ENCODE measurements at regions not wholly inside any gene's neighbourhood (a gene's known extent, or its start where the extent isn't known, plus 50 kb on each side); places are given as distances from the start of the nearest gene placed in this dataset.

DNA sequence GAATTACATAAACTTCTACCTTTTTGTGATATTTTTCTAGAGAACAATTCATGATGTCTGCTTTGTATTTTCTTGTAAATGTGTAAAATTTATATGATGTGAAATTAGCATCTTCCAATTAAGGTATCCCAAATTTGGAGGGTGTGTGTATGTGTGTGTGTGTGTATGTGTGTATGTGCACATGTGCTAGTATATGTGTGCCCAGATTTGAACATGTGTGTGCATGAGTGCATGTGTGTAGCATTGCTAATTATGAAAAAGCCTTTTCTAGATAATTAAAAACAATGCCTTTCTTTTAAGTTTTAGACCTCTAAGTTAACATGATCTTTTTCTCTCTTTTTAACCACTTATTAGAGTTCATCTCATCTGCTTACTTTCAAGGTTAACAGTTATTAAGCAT lies 208.0 kb upstream of the SPOPL start:
- H3K18ac ChIP-seq (ENCODE audit: low read depth in 1 of 2, low read length in 2 of 2), result no peak overlapping the region
- no peak overlapping the region for H3K9ac ChIP-seq (ENCODE audit: low read length)
- no peak overlapping the region for H2BK120ac ChIP-seq (ENCODE audit: low read depth, low read length)
- DNase-seq, result no peak
- no peaks in the 10 kb centered on the region for H3K79me1 ChIP-seq (replicated peaks; ENCODE audit: low read length, poor library complexity, severe bottlenecking)
- no peak overlapping the region for H3K4me2 ChIP-seq (ENCODE audit: low read length, poor library complexity, severe bottlenecking)
- no peak overlapping the region for H4K91ac ChIP-seq (ENCODE audit: low read length)
- no peak overlapping the region for H3K4ac ChIP-seq (ENCODE audit: low read depth in 1 of 2, low read length in 2 of 2)
- H2BK12ac ChIP-seq (ENCODE audit: low read length in 2 of 2), result no peak overlapping the region
- no peak overlapping the region for H3K4me3 ChIP-seq (ENCODE audit: insufficient read depth in 1 of 2, low read depth in 1 of 2, low read length in 2 of 2)
- no peaks in the 10 kb centered on the region for H3K36me3 ChIP-seq (ENCODE audit: control insufficient read depth in 1 of 2, insufficient read depth in 2 of 2, low read depth in 1 of 2, low read length in 2 of 2)
- H4K8ac ChIP-seq (ENCODE audit: low read length), result no peak overlapping the region
- no peaks in the 10 kb centered on the region for H3K9me3 ChIP-seq (ENCODE audit: control insufficient read depth, low read length)
- H2AK5ac ChIP-seq (ENCODE audit: low read length, severe bottlenecking), result no peak overlapping the region
- no peak overlapping the region for H3K23ac ChIP-seq (ENCODE audit: low read length in 2 of 2)
- no peak overlapping the region for H2AFZ ChIP-seq (ENCODE audit: low read depth, low read length)
- H3K4me1 ChIP-seq (ENCODE audit: control insufficient read depth, insufficient read depth, low read depth, low read length), result no peaks in the 10 kb centered on the region
- H3K27ac ChIP-seq (ENCODE audit: low read length, poor library complexity, severe bottlenecking), result no peak overlapping the region
- no peak overlapping the region for H3K14ac ChIP-seq (ENCODE audit: low read length in 2 of 2)
- H3K27me3 ChIP-seq (ENCODE audit: control insufficient read depth in 1 of 2, insufficient read depth in 1 of 2, low read length in 2 of 2), result no peaks in the 10 kb centered on the region
- H2BK5ac ChIP-seq (ENCODE audit: low read depth, low read length, poor library complexity, severe bottlenecking), result no peak overlapping the region
- no peak overlapping the region for H2BK15ac ChIP-seq (ENCODE audit: low read depth, poor library complexity, severe bottlenecking)

DNA sequence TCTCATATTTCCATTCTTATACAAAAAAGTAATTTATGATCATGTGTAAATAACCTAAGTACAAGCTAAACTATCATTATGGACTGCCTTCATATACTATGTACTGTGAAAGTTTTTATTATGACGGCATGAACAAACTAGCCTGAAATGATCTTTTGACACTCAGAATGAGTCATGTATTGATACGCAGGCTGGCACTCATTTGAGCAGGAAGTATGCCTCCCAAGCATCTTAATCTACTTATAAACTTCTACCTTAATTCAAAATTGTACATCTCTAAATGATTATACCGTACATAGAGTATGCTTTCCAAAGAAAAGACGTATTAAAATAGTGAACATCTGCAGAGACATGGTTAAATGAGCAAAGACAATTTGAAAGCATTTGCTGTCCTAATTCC lies 207.1 kb upstream of the SPOPL start:
- H2AK5ac ChIP-seq (ENCODE audit: low read length, severe bottlenecking), result no peak overlapping the region

DNA sequence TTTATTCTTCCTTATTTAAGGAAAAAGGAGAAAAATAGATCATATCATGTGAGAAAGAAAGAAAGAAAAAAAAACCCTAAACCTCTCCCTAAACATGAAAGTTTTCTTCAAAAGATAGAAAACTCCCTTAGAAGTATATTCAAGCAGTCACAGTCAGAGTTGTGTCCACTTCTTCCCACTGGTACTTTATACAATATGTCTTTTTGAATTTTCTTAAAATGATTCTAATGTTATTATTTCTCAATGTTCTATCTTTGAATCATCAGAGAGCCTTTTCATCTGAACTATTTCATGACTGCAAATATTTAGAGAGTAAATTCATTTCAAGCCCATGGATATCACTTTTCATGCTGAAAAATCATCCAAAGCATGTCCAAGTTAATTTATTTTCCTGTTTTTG lies 205.2 kb upstream of the SPOPL start:
- H3K23ac ChIP-seq (ENCODE audit: low read length in 2 of 2), result no peak overlapping the region
- no peak overlapping the region for H2AK5ac ChIP-seq (ENCODE audit: low read length, severe bottlenecking)
- H2BK5ac ChIP-seq (ENCODE audit: low read depth, low read length, poor library complexity, severe bottlenecking), result no peak overlapping the region
- H3K9me3 ChIP-seq (ENCODE audit: control insufficient read depth, low read length), result no peaks in the 10 kb centered on the region
- no peaks in the 10 kb centered on the region for H3K4me1 ChIP-seq (ENCODE audit: control insufficient read depth, insufficient read depth, low read depth, low read length)
- no peak for DNase-seq
- H3K4ac ChIP-seq (ENCODE audit: low read depth in 1 of 2, low read length in 2 of 2), result no peak overlapping the region
- H3K4me3 ChIP-seq (ENCODE audit: insufficient read depth in 1 of 2, low read depth in 1 of 2, low read length in 2 of 2), result no peak overlapping the region
- H4K8ac ChIP-seq (ENCODE audit: low read length), result no peak overlapping the region
- H3K4me2 ChIP-seq (ENCODE audit: low read length, poor library complexity, severe bottlenecking), result no peak overlapping the region
- H3K36me3 ChIP-seq (ENCODE audit: control insufficient read depth in 1 of 2, insufficient read depth in 2 of 2, low read depth in 1 of 2, low read length in 2 of 2), result no peaks in the 10 kb centered on the region
- H2BK120ac ChIP-seq (ENCODE audit: low read depth, low read length), result no peak overlapping the region
- no peak overlapping the region for H4K91ac ChIP-seq (ENCODE audit: low read length)
- H3K14ac ChIP-seq (ENCODE audit: low read length in 2 of 2), result no peak overlapping the region
- H3K18ac ChIP-seq (ENCODE audit: low read depth in 1 of 2, low read length in 2 of 2), result no peak overlapping the region
- no peak overlapping the region for H3K27ac ChIP-seq (ENCODE audit: low read length, poor library complexity, severe bottlenecking)
- H3K27me3 ChIP-seq (ENCODE audit: control insufficient read depth in 1 of 2, insufficient read depth in 1 of 2, low read length in 2 of 2), result no peaks in the 10 kb centered on the region
- H2BK15ac ChIP-seq (ENCODE audit: low read depth, poor library complexity, severe bottlenecking), result no peak overlapping the region
- H3K9ac ChIP-seq (ENCODE audit: low read length), result no peak overlapping the region
- H2BK12ac ChIP-seq (ENCODE audit: low read length in 2 of 2), result no peak overlapping the region
- no peak overlapping the region for H2AFZ ChIP-seq (ENCODE audit: low read depth, low read length)
- no peaks in the 10 kb centered on the region for H3K79me1 ChIP-seq (replicated peaks; ENCODE audit: low read length, poor library complexity, severe bottlenecking)

More for the DNA sequence above, 207.1 kb upstream of the SPOPL start:
- no peak overlapping the region for H2BK15ac ChIP-seq (ENCODE audit: low read depth, poor library complexity, severe bottlenecking)
- no peak overlapping the region for H2BK12ac ChIP-seq (ENCODE audit: low read length in 2 of 2)
- H3K4ac ChIP-seq (ENCODE audit: low read depth in 1 of 2, low read length in 2 of 2), result no peak overlapping the region
- no peak overlapping the region for H2AFZ ChIP-seq (ENCODE audit: low read depth, low read length)
- H3K14ac ChIP-seq (ENCODE audit: low read length in 2 of 2), result no peak overlapping the region
- no peaks in the 10 kb centered on the region for H3K79me1 ChIP-seq (replicated peaks; ENCODE audit: low read length, poor library complexity, severe bottlenecking)
- H3K18ac ChIP-seq (ENCODE audit: low read depth in 1 of 2, low read length in 2 of 2), result no peak overlapping the region
- no peak overlapping the region for H3K9ac ChIP-seq (ENCODE audit: low read length)
- H3K27ac ChIP-seq (ENCODE audit: low read length, poor library complexity, severe bottlenecking), result no peak overlapping the region
- H4K91ac ChIP-seq (ENCODE audit: low read length), result no peak overlapping the region
- no peak overlapping the region for H2BK120ac ChIP-seq (ENCODE audit: low read depth, low read length)
- H2BK5ac ChIP-seq (ENCODE audit: low read depth, low read length, poor library complexity, severe bottlenecking), result no peak overlapping the region
- no peaks in the 10 kb centered on the region for H3K4me1 ChIP-seq (ENCODE audit: control insufficient read depth, insufficient read depth, low read depth, low read length)
- H3K23ac ChIP-seq (ENCODE audit: low read length in 2 of 2), result no peak overlapping the region
- no peak overlapping the region for H3K4me3 ChIP-seq (ENCODE audit: insufficient read depth in 1 of 2, low read depth in 1 of 2, low read length in 2 of 2)
- WGBS, result 92% methylated on average over 4 of the region's 4 CpGs
- H3K9me3 ChIP-seq (ENCODE audit: control insufficient read depth, low read length), result no peaks in the 10 kb centered on the region
- no peaks in the 10 kb centered on the region for H3K36me3 ChIP-seq (ENCODE audit: control insufficient read depth in 1 of 2, insufficient read depth in 2 of 2, low read depth in 1 of 2, low read length in 2 of 2)
- H3K27me3 ChIP-seq (ENCODE audit: control insufficient read depth in 1 of 2, insufficient read depth in 1 of 2, low read length in 2 of 2), result no peaks in the 10 kb centered on the region
- no peak for DNase-seq
- H4K8ac ChIP-seq (ENCODE audit: low read length), result no peak overlapping the region
- H3K4me2 ChIP-seq (ENCODE audit: low read length, poor library complexity, severe bottlenecking), result no peak overlapping the region

DNA sequence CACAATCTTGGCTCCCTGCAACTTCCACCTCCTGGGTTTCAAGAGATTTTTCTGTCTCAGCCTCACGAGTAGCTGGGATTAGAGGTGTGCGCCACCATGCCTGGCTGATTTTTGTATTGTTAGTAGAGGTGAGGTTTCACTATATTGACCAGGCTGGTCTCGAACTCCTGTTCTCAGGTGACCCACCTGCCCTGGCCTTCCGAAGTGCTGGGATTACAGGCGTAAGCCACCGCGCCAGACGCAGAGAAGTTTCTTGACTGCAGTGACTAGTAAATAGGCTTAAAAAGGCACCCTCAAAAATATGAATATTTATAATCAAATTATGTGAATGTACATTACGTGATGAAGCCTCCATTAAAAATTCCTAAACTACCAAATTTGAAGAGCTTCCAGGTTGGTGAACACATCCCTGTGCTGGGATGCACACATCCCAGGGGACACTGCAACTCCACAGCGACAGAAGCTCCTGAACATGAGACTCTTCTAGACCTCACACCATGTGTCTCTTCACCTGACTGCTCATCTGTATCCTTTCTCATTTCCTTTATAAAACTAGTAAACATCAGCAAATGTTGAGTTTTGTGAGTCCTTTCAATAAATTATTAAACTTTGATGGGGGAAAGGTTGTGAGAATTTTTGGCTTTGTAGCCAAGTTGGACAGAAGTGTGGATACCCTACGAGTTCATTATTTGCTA lies 203.3 kb upstream of the SPOPL start:
- 88% methylated on average over 7 of the region's 11 CpGs for WGBS

More for the DNA sequence above, 203.3 kb upstream of the SPOPL start:
- no peak for DNase-seq
- no peak overlapping the region for H4K91ac ChIP-seq (ENCODE audit: low read length)
- H3K27me3 ChIP-seq (ENCODE audit: control insufficient read depth in 1 of 2, insufficient read depth in 1 of 2, low read length in 2 of 2), result no peaks in the 10 kb centered on the region
- H3K9me3 ChIP-seq (ENCODE audit: control insufficient read depth, low read length), result no peaks in the 10 kb centered on the region
- no peaks in the 10 kb centered on the region for H3K36me3 ChIP-seq (ENCODE audit: control insufficient read depth in 1 of 2, insufficient read depth in 2 of 2, low read depth in 1 of 2, low read length in 2 of 2)
- H2BK120ac ChIP-seq (ENCODE audit: low read depth, low read length), result no peak overlapping the region
- H3K27ac ChIP-seq (ENCODE audit: low read length, poor library complexity, severe bottlenecking), result no peak overlapping the region
- H3K14ac ChIP-seq (ENCODE audit: low read length in 2 of 2), result no peak overlapping the region
- no peak overlapping the region for H3K4me2 ChIP-seq (ENCODE audit: low read length, poor library complexity, severe bottlenecking)
- no peaks in the 10 kb centered on the region for H3K4me1 ChIP-seq (ENCODE audit: control insufficient read depth, insufficient read depth, low read depth, low read length)
- no peak overlapping the region for H4K8ac ChIP-seq (ENCODE audit: low read length)
- H2BK5ac ChIP-seq (ENCODE audit: low read depth, low read length, poor library complexity, severe bottlenecking), result no peak overlapping the region
- no peak overlapping the region for H3K18ac ChIP-seq (ENCODE audit: low read depth in 1 of 2, low read length in 2 of 2)
- no peak overlapping the region for H3K4ac ChIP-seq (ENCODE audit: low read depth in 1 of 2, low read length in 2 of 2)
- H3K23ac ChIP-seq (ENCODE audit: low read length in 2 of 2), result no peak overlapping the region
- H2AK5ac ChIP-seq (ENCODE audit: low read length, severe bottlenecking), result no peak overlapping the region
- no peak overlapping the region for H2BK15ac ChIP-seq (ENCODE audit: low read depth, poor library complexity, severe bottlenecking)
- no peak overlapping the region for H3K4me3 ChIP-seq (ENCODE audit: insufficient read depth in 1 of 2, low read depth in 1 of 2, low read length in 2 of 2)
- no peaks in the 10 kb centered on the region for H3K79me1 ChIP-seq (replicated peaks; ENCODE audit: low read length, poor library complexity, severe bottlenecking)
- H2BK12ac ChIP-seq (ENCODE audit: low read length in 2 of 2), result no peak overlapping the region
- H2AFZ ChIP-seq (ENCODE audit: low read depth, low read length), result no peak overlapping the region
- no peak overlapping the region for H3K9ac ChIP-seq (ENCODE audit: low read length)

Data from mesenchymal stem cell (in vitro differentiated cells and primary cell).